Activated CD4-positive, alpha-beta memory T cell treated with anti-CD3 and anti-CD28 coated beads for 36 hours (primary cell): ENCODE measurements at regions not wholly inside any gene's neighbourhood (a gene's known extent, or its start where the extent isn't known, plus 50 kb on each side); places are given as distances from the start of the nearest gene placed in this dataset.

Source experiments
- CTCF ChIA-PET: fragments of 350-600 bp; sonication (Branson Sonifier 250); formaldehyde crosslinking; loops from one replicate; lab custom pipeline; 2021; ENCODE audit warnings: antibody characterized with exemption, inconsistent platforms; lab: Charles Lee
- POLR2A ChIA-PET: fragments of 350-600 bp; sonication (Branson Sonifier 250); formaldehyde crosslinking; loops from one replicate; lab custom pipeline; 2021; ENCODE audit warnings: antibody characterized with exemption; lab: Charles Lee
- DNase-seq: peaks from one replicate; pipeline ENCODE4 v3.0.0-alpha.2; 2020
- H3K27ac Mint-ChIP-seq: one replicate; pipeline ENCODE4 v1.8.0; 2021; ENCODE audit warnings: mixed read lengths
- H3K27me3 Mint-ChIP-seq: one replicate; pipeline ENCODE4 v1.8.0; 2021; ENCODE audit warnings: mixed read lengths
- H3K36me3 Mint-ChIP-seq: one replicate; pipeline ENCODE4 v1.8.0; 2021; ENCODE audit warnings: mixed read lengths
- H3K4me1 Mint-ChIP-seq: one replicate; pipeline ENCODE4 v1.8.0; 2021; ENCODE audit warnings: low read depth, mixed read lengths
- H3K4me3 Mint-ChIP-seq: one replicate; pipeline ENCODE4 v1.8.0; 2021; ENCODE audit warnings: mild to moderate bottlenecking, mixed read lengths
- H3K9me3 Mint-ChIP-seq: one replicate; pipeline ENCODE4 v1.8.0; 2021; ENCODE audit warnings: mixed read lengths
- intact Hi-C: fragments of 100-400 bp; cut with micrococcal nuclease; formaldehyde crosslinking; loops from one replicate; pipeline ENCODE4 v1.15.1; 2023

- Mint-ChIP-seq H3K36me3 (no peaks in the 10 kb centered on the region), H3K27me3 (peaks cover 2% of the 10 kb centered on the region), H3K4me1 (no peaks in the 10 kb centered on the region), H3K9me3 (peaks cover 2% of the 10 kb centered on the region), H3K4me3 (no peak overlapping the region), H3K27ac (no peak overlapping the region)
- intact Hi-C loops = no loop called here
- POLR2A ChIA-PET = no interaction called here
- CTCF ChIA-PET = no interaction called here
- DNase-seq = no peak
These were observed 98.2 kb upstream of the NEBL start for GRCh38 chr10:20995123-20995987.

GRCh38 chr10:20993830-20994527, 96.9 kb upstream of the NEBL start:
- no peak for DNase-seq
- Mint-ChIP-seq H3K36me3 (no peaks in the 10 kb centered on the region), H3K4me3 (no peak overlapping the region), H3K27ac (no peak overlapping the region), H3K4me1 (no peaks in the 10 kb centered on the region), H3K9me3 (peaks cover 2% of the 10 kb centered on the region), H3K27me3 (peaks cover 2% of the 10 kb centered on the region)
- intact Hi-C loops = no loop called here
- ChIA-PET CTCF (no interaction called here), POLR2A (no interaction called here)

- intact Hi-C loops = no loop called here
- H3K27ac Mint-ChIP-seq = no peak overlapping the region
These were observed 96.3 kb upstream of the NEBL start for GRCh38 chr10:20993389-20993788.

GRCh38 chr10:20991526-20991925, 94.4 kb upstream of the NEBL start:
- peaks cover 2% of the 10 kb centered on the region for H3K27me3 Mint-ChIP-seq
- POLR2A ChIA-PET = no interaction called here
- DNase-seq = no peak
- H3K4me1 Mint-ChIP-seq = no peaks in the 10 kb centered on the region
- H3K9me3 Mint-ChIP-seq = peaks cover 2% of the 10 kb centered on the region
- no peak overlapping the region for H3K4me3 Mint-ChIP-seq
- no peak overlapping the region for H3K27ac Mint-ChIP-seq
- intact Hi-C loops = no loop called here
- CTCF ChIA-PET = no interaction called here
- no peaks in the 10 kb centered on the region for H3K36me3 Mint-ChIP-seq

More at GRCh38 chr10:20993389-20993788, 96.3 kb upstream of the NEBL start:
- Mint-ChIP-seq H3K4me1 (no peaks in the 10 kb centered on the region), H3K36me3 (no peaks in the 10 kb centered on the region), H3K9me3 (peaks cover 2% of the 10 kb centered on the region), H3K27me3 (peaks cover 2% of the 10 kb centered on the region), H3K4me3 (no peak overlapping the region)
- CTCF ChIA-PET = no interaction called here
- DNase-seq = no peak
- POLR2A ChIA-PET = no interaction called here

- POLR2A ChIA-PET = interaction anchor here (0.6 kb wide), 1 partner anchor 768 kb away, joined by 3 read pairs; no protein-coding TSS in a partner anchor
- H3K27me3 Mint-ChIP-seq = peaks cover 2% of the 10 kb centered on the region
These were observed 93.5 kb upstream of the NEBL start for GRCh38 chr10:20990604-20991003.

GRCh38 chr10:20988357-20988983, 91.4 kb upstream of the NEBL start:
- no peak overlapping the region for H3K27ac Mint-ChIP-seq
- POLR2A ChIA-PET = no interaction called here
- no peaks in the 10 kb centered on the region for H3K9me3 Mint-ChIP-seq
- DNase-seq = no peak
- no peaks in the 10 kb centered on the region for H3K36me3 Mint-ChIP-seq
- no peaks in the 10 kb centered on the region for H3K4me1 Mint-ChIP-seq
- H3K27me3 Mint-ChIP-seq = no peaks in the 10 kb centered on the region
- no peak overlapping the region for H3K4me3 Mint-ChIP-seq
- CTCF ChIA-PET = no interaction called here
- intact Hi-C loops = no loop called here

More at GRCh38 chr10:20990604-20991003, 93.5 kb upstream of the NEBL start:
- CTCF ChIA-PET = no interaction called here
- intact Hi-C loops = no loop called here
- H3K4me3 Mint-ChIP-seq = no peak overlapping the region
- no peak overlapping the region for H3K27ac Mint-ChIP-seq
- no peak for DNase-seq
- H3K36me3 Mint-ChIP-seq = no peaks in the 10 kb centered on the region
- H3K4me1 Mint-ChIP-seq = no peaks in the 10 kb centered on the region
- peaks cover 2% of the 10 kb centered on the region for H3K9me3 Mint-ChIP-seq

GRCh38 chr10:20986049-20986448, 88.9 kb upstream of the NEBL start:
- DNase-seq = no peak
- H3K27me3 Mint-ChIP-seq = no peaks in the 10 kb centered on the region
- H3K27ac Mint-ChIP-seq = no peak overlapping the region
- no peaks in the 10 kb centered on the region for H3K9me3 Mint-ChIP-seq
- CTCF ChIA-PET = no interaction called here
- intact Hi-C loops = no loop called here
- POLR2A ChIA-PET = no interaction called here
- H3K4me1 Mint-ChIP-seq = no peaks in the 10 kb centered on the region
- H3K36me3 Mint-ChIP-seq = no peaks in the 10 kb centered on the region
- no peak overlapping the region for H3K4me3 Mint-ChIP-seq

- CTCF ChIA-PET = no interaction called here
- no peak overlapping the region for H3K27ac Mint-ChIP-seq
- no peaks in the 10 kb centered on the region for H3K27me3 Mint-ChIP-seq
- H3K9me3 Mint-ChIP-seq = no peaks in the 10 kb centered on the region
- no peaks in the 10 kb centered on the region for H3K36me3 Mint-ChIP-seq
- DNase-seq = no peak
- POLR2A ChIA-PET = no interaction called here
- H3K4me1 Mint-ChIP-seq = no peaks in the 10 kb centered on the region
- no peak overlapping the region for H3K4me3 Mint-ChIP-seq
- intact Hi-C loops = no loop called here
These were observed 87.6 kb upstream of the NEBL start for GRCh38 chr10:20984662-20985061.

GRCh38 chr10:20981419-20981953, 84.4 kb upstream of the NEBL start:
- Mint-ChIP-seq H3K9me3 (no peaks in the 10 kb centered on the region), H3K27me3 (peaks cover 1% of the 10 kb centered on the region), H3K4me3 (no peak overlapping the region), H3K4me1 (no peaks in the 10 kb centered on the region), H3K27ac (no peak overlapping the region), H3K36me3 (no peaks in the 10 kb centered on the region)
- intact Hi-C loops = no loop called here
- no peak for DNase-seq
- CTCF ChIA-PET = no interaction called here
- POLR2A ChIA-PET = no interaction called here

GRCh38 chr10:20978617-20979016, 81.5 kb upstream of the NEBL start:
- no peak overlapping the region for H3K4me3 Mint-ChIP-seq
- no peak for DNase-seq
- H3K9me3 Mint-ChIP-seq = no peaks in the 10 kb centered on the region
- no peaks in the 10 kb centered on the region for H3K4me1 Mint-ChIP-seq
- peaks cover 1% of the 10 kb centered on the region for H3K27me3 Mint-ChIP-seq
- no peaks in the 10 kb centered on the region for H3K36me3 Mint-ChIP-seq
- POLR2A ChIA-PET = no interaction called here
- intact Hi-C loops = no loop called here
- CTCF ChIA-PET = no interaction called here
- no peak overlapping the region for H3K27ac Mint-ChIP-seq

GRCh38 chr10:20977300-20977699, 80.2 kb upstream of the NEBL start:
- no peaks in the 10 kb centered on the region for H3K36me3 Mint-ChIP-seq

GRCh38 chr10:20976891-20977290, 79.8 kb upstream of the NEBL start:
- no peak for DNase-seq
- H3K27me3 Mint-ChIP-seq = peaks cover 1% of the 10 kb centered on the region
- H3K27ac Mint-ChIP-seq = no peak overlapping the region
- POLR2A ChIA-PET = no interaction called here
- CTCF ChIA-PET = no interaction called here
- no peaks in the 10 kb centered on the region for H3K9me3 Mint-ChIP-seq
- H3K4me3 Mint-ChIP-seq = no peak overlapping the region
- intact Hi-C loops = no loop called here
- H3K36me3 Mint-ChIP-seq = no peaks in the 10 kb centered on the region
- H3K4me1 Mint-ChIP-seq = no peaks in the 10 kb centered on the region

More at GRCh38 chr10:20977300-20977699, 80.2 kb upstream of the NEBL start:
- no peak overlapping the region for H3K4me3 Mint-ChIP-seq
- H3K27me3 Mint-ChIP-seq = peaks cover 1% of the 10 kb centered on the region
- no peaks in the 10 kb centered on the region for H3K4me1 Mint-ChIP-seq
- no peak overlapping the region for H3K27ac Mint-ChIP-seq
- ChIA-PET POLR2A (no interaction called here), CTCF (no interaction called here)
- no peak for DNase-seq
- no peaks in the 10 kb centered on the region for H3K9me3 Mint-ChIP-seq
- intact Hi-C loops = no loop called here
